ENCODE measurements at regions not wholly inside any gene's neighbourhood (a gene's known extent, or its start where the extent isn't known, plus 50 kb on each side); places are given as distances from the start of the nearest gene placed in this dataset.

- TF ChIP-seq, protein P1, sequence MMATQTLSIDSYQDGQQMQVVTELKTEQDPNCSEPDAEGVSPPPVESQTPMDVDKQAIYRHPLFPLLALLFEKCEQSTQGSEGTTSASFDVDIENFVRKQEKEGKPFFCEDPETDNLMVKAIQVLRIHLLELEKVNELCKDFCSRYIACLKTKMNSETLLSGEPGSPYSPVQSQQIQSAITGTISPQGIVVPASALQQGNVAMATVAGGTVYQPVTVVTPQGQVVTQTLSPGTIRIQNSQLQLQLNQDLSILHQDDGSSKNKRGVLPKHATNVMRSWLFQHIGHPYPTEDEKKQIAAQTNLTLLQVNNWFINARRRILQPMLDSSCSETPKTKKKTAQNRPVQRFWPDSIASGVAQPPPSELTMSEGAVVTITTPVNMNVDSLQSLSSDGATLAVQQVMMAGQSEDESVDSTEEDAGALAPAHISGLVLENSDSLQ (IDR thresholded peaks at IDR 0.05) = no peak
- no peak for TF ChIP-seq SP1 (IDR thresholded peaks at IDR 0.05)
Observed at GRCh38 chr16:35788381-35788780, 2329.0 kb downstream of the TP53TG3F start.

Measured in HEK293T (cell line).